T-cell (primary cell): ENCODE measurements at regions not wholly inside any gene's neighbourhood (a gene's known extent, or its start where the extent isn't known, plus 50 kb on each side); places are given as distances from the start of the nearest gene placed in this dataset.

Experiments
- ATAC-seq, 4 experiments: fragments of 200-7000 bp in 3 of 4; fragments of 150-1000 bp in 1 of 4; cut with Tn5 transposase; replicated peaks in 1 of 4; 1 replicate in 3 of 4; 2 replicates in 1 of 4; pipeline ENCODE4 v1.10.0; 2021; ENCODE audit warnings: moderate library complexity in 3 of 4, mild to moderate bottlenecking in 2 of 4, moderate number of reproducible peaks in 1 of 4
- CTCF ChIA-PET, 2 donors: fragments of 300-600 bp; sonication (Branson Sonifier 250); formaldehyde crosslinking; loops; one replicate each; lab custom pipeline; 2022; ENCODE audit warnings: antibody characterized with exemption in 2 of 2; lab: Charles Lee
- POLR2A ChIA-PET, 2 donors: fragments of 300-600 bp; sonication (Branson Sonifier 250); formaldehyde crosslinking; loops; one replicate each; lab custom pipeline; 2022; ENCODE audit warnings: antibody characterized with exemption in 2 of 2; lab: Charles Lee
- DNase-seq, 35 experiments: peaks; one replicate each; pipeline versions ENCODE4 v3.0.0 to v3.0.0-alpha.2; 2013 to 2023
- H3K27ac ChIP-seq: one replicate; pipeline ENCODE4 v1.5.1; 2013; ENCODE audit warnings: low read length
- H3K27me3 ChIP-seq, 2 experiments: replicated peaks in 1 of 2; 1 replicate in 1 of 2; 2 replicates in 1 of 2; pipeline versions ENCODE4 v1.6.1 to v1.7.0; 2013; ENCODE audit warnings: low read length in 1 of 2, mixed read lengths in 1 of 2; ENCODE audit not compliant: control insufficient read depth in 2 of 2, insufficient read depth in 2 of 2; ENCODE audit errors: extremely low read depth in 1 of 2
- H3K36me3 ChIP-seq, 2 donors: 1 replicate in 1 of 2; 2 replicates in 1 of 2; pipeline versions ENCODE4 v1.6.1 to v1.7.0; 2013; ENCODE audit warnings: low read length in 1 of 2; ENCODE audit not compliant: control insufficient read depth in 2 of 2, insufficient read depth in 1 of 2; ENCODE audit errors: extremely low read depth in 1 of 2
- H3K4me1 ChIP-seq, 2 experiments: 1 replicate in 1 of 2; 2 replicates in 1 of 2; pipeline versions ENCODE4 v1.6.1 to v1.7.0; 2013; ENCODE audit warnings: low read length in 2 of 2, mixed read lengths in 1 of 2; ENCODE audit not compliant: insufficient read depth in 2 of 2, control insufficient read depth in 1 of 2; ENCODE audit errors: extremely low read depth in 1 of 2
- H3K4me3 ChIP-seq, 2 donors: 1 replicate in 1 of 2; 2 replicates in 1 of 2; pipeline versions ENCODE4 v1.5.1 to v1.7.0; 2013; ENCODE audit warnings: mild to moderate bottlenecking in 2 of 2, low read length in 1 of 2, moderate library complexity in 1 of 2; ENCODE audit not compliant: control insufficient read depth in 1 of 2; ENCODE audit errors: extremely low read depth in 1 of 2
- H3K9me3 ChIP-seq: 2 replicates; pipeline ENCODE4 v1.7.0; 2013
- H3K27ac Mint-ChIP-seq, 2 donors: one replicate each; pipeline ENCODE4 v1.8.0; 2020 to 2021; ENCODE audit warnings: mild to moderate bottlenecking in 2 of 2, mixed read lengths in 2 of 2
- H3K27me3 Mint-ChIP-seq, 2 donors: one replicate each; pipeline ENCODE4 v1.8.0; 2021 to 2022; ENCODE audit warnings: mixed read lengths in 2 of 2
- H3K36me3 Mint-ChIP-seq: one replicate; pipeline ENCODE4 v1.8.0; 2021; ENCODE audit warnings: mixed read lengths
- H3K4me1 Mint-ChIP-seq, 3 donors: one replicate each; pipeline ENCODE4 v1.8.0; 2020 to 2022; ENCODE audit warnings: mixed read lengths in 3 of 3, mild to moderate bottlenecking in 1 of 3
- H3K4me3 Mint-ChIP-seq, 3 donors: one replicate each; pipeline ENCODE4 v1.8.0; 2020 to 2022; ENCODE audit warnings: mild to moderate bottlenecking in 3 of 3, mixed read lengths in 3 of 3, moderate library complexity in 3 of 3
- H3K9me3 Mint-ChIP-seq, 3 donors: one replicate each; pipeline ENCODE4 v1.8.0; 2020 to 2022; ENCODE audit warnings: mixed read lengths in 3 of 3
- WGBS: methylation state at CpG from one replicate; pipeline ENCODE4 v1.1.5; 2013; ENCODE audit warnings: missing lambda C conversion rate; ENCODE audit not compliant: insufficient coverage; 5-methylcytosine and 5-hydroxymethylcytosine counted together

DNA sequence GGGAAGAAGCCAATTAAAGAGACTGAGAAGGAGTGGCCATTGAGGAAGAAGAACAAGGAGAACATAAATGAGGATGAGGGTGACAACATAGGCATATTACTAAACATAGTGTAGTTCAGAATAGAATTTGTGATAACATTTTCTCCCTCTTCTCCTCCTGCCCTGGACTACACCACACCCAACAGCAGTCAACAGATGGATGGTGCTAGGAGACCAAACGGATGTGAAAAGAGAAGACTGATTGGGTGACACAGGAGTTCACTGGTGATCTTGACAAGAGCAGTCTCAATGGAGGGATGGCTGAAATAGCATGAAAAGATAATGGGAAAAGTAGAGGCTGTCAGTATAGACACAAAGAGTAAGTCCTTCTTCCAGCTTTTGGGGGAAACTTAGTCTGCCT lies 226.5 kb upstream of the FGF13 start:
- H3K9me3 Mint-ChIP-seq, result no peaks in the 10 kb centered on the region
- no peaks in the 10 kb centered on the region for H3K9me3 ChIP-seq
- no CpG with 5 or more reads among the region's 1 CpG for WGBS
- H3K4me1 Mint-ChIP-seq, result no peaks in the 10 kb centered on the region
- no peaks in the 10 kb centered on the region for H3K27me3 ChIP-seq
- ChIA-PET POLR2A (no interaction called here), CTCF (no interaction called here)
- H3K27ac ChIP-seq, result no peak overlapping the region
- H3K4me3 ChIP-seq, result no peak overlapping the region
- no peaks in the 10 kb centered on the region for H3K36me3 ChIP-seq
- H3K27ac Mint-ChIP-seq, result no peak overlapping the region
- peaks cover 0 to 3% of the 10 kb centered on the region in 2 donors for H3K27me3 Mint-ChIP-seq
- H3K4me1 ChIP-seq, result no peaks in the 10 kb centered on the region
- H3K4me3 Mint-ChIP-seq, result no peak overlapping the region
- no peak for DNase-seq
- ATAC-seq, result no peak
- no peaks in the 10 kb centered on the region for H3K36me3 Mint-ChIP-seq

DNA sequence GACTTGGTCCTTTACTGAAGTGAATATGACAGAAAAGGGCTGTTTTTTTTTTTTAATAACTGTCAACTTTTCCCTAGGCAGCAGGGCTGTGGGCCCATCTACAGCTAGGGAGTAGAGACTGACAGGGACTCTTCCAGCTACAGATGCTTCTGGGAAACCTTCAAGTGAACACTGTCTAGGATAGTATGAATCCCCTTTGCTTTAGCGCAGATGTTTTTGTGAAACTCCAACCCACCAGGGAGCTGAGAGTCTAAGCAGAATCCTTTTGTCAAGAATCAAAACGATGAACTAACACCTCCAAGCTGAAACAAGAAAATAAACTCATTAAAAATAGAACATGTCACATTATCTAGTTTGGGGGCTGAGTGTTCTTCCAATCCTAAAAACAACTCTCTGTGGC lies 219.7 kb upstream of the FGF13 start:
- Histone ChIP-seq H3K36me3 (no peaks in the 10 kb centered on the region), H3K4me3 (no peak overlapping the region), H3K27ac (no peak overlapping the region), H3K9me3 (no peaks in the 10 kb centered on the region), H3K27me3 (no peaks in the 10 kb centered on the region), H3K4me1 (no peaks in the 10 kb centered on the region)
- Mint-ChIP-seq H3K4me1 (no peaks in the 10 kb centered on the region), H3K36me3 (no peaks in the 10 kb centered on the region), H3K4me3 (no peak overlapping the region), H3K27me3 (peaks cover 0 to 14% of the 10 kb centered on the region in 2 donors), H3K9me3 (no peaks in the 10 kb centered on the region), H3K27ac (no peak overlapping the region)
- DNase-seq (no peak), ATAC-seq (no peak)
- ChIA-PET CTCF (no interaction called here), POLR2A (no interaction called here)
- no CpG with 5 or more reads among the region's 2 CpGs for WGBS

DNA sequence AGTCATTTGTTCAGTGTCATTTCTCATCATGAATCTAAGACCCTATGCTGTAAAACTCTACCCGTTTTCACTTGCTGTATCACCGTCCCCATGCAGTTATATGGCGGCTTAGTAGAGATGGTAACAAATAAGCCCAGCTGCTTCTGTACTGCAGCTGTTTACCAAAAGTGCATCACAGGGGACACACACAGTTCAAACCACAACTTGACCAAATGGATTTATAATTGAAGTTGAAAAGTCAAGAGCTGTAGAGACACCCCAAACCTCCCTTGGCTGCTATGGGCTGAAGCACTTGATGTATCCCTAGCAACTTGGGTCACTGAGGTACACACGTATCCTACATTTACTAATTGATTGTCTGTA lies 219.0 kb upstream of the FGF13 start:
- Histone ChIP-seq H3K36me3 (no peaks in the 10 kb centered on the region), H3K27ac (no peak overlapping the region), H3K4me1 (no peaks in the 10 kb centered on the region), H3K9me3 (no peaks in the 10 kb centered on the region), H3K4me3 (no peak overlapping the region), H3K27me3 (no peaks in the 10 kb centered on the region)
- ChIA-PET POLR2A (no interaction called here), CTCF (no interaction called here)
- Mint-ChIP-seq H3K36me3 (no peaks in the 10 kb centered on the region), H3K9me3 (no peaks in the 10 kb centered on the region), H3K4me3 (no peak overlapping the region), H3K27me3 (peaks cover 0 to 14% of the 10 kb centered on the region in 2 donors), H3K4me1 (no peaks in the 10 kb centered on the region), H3K27ac (no peak overlapping the region)
- no peak for DNase-seq
- WGBS, result no CpG with 5 or more reads among the region's 4 CpGs
- no peak for ATAC-seq

DNA sequence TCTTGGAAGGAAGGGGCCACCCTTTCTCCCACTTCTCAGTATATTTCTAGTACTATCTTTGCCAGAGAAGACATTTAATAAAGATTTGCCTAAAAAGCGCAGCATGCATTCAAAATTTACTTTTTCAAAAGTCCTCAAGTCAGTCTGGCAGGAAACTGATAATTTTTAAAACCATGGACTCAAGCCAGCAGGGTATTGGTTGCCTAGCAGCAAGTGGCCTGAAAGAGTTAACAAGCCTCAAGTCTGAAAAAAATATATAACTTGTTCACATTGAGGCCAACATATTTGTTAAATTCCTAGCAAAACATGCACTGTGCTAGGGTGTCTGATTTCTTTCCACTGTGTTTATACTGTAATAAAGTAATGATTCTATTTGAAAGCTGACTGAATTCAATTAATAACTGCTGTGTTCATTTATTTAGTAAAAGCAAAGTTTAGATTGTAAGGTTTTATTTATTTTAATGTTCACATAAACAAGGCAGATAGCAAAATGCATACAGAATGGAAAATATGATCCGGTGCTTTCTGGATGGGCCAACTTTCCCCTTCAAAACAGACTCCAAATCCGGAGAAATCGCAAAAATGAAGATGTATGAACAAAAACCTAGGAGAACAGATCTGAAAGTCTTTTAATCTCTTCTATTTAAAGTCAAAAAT lies 218.5 kb upstream of the FGF13 start:
- Histone ChIP-seq H3K9me3 (no peaks in the 10 kb centered on the region), H3K4me1 (no peaks in the 10 kb centered on the region), H3K27me3 (no peaks in the 10 kb centered on the region), H3K36me3 (no peaks in the 10 kb centered on the region), H3K27ac (no peak overlapping the region), H3K4me3 (no peak overlapping the region)
- no peaks in the 10 kb centered on the region for H3K36me3 Mint-ChIP-seq
- no peak overlapping the region for H3K27ac Mint-ChIP-seq
- ATAC-seq, result no peak
- H3K9me3 Mint-ChIP-seq, result no peaks in the 10 kb centered on the region
- POLR2A ChIA-PET, result no interaction called here
- no CpG with 5 or more reads among the region's 4 CpGs for WGBS
- no peak for DNase-seq
- CTCF ChIA-PET, result no interaction called here
- H3K4me1 Mint-ChIP-seq, result no peaks in the 10 kb centered on the region
- H3K4me3 Mint-ChIP-seq, result no peak overlapping the region
- peaks cover 0 to 14% of the 10 kb centered on the region in 2 donors for H3K27me3 Mint-ChIP-seq

DNA sequence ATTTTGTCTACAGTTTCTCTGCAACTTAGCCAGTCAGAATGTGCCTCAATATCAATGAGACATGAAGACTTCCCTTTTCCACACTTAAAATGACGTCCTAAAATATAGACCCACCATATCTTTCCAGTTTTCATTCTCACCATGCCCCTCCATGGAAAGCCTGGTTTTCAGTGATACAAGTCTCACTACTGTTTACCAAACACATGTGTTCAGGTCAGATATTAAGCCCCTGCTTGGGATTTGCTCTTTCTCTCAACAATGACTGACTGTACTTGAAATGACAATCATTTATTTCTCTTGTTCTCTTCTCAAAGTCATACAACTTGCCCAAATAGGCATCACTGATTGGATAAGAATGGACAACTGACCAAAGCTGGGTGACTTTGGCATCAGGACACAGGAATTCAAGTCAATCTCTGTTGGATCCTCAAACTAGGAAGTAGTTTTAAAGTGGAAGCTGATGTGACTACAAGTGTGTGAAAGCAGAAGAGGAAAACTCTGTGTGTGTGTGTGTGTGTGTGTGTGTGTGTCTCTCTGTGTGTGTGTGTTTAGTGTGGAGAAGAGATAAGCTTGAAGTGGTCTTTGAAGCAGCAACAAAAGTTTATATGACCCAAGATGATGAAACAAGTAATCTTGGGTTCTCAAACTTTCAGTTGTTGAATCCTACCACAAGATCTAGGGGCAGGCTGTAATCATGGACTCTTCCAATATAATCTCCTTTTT lies 217.4 kb upstream of the FGF13 start:
- POLR2A ChIA-PET, result no interaction called here
- Histone ChIP-seq H3K27me3 (no peaks in the 10 kb centered on the region), H3K9me3 (no peaks in the 10 kb centered on the region), H3K4me3 (no peak overlapping the region), H3K4me1 (no peaks in the 10 kb centered on the region), H3K36me3 (no peaks in the 10 kb centered on the region), H3K27ac (no peak overlapping the region)
- Mint-ChIP-seq H3K9me3 (no peaks in the 10 kb centered on the region), H3K27me3 (peaks cover 0 to 14% of the 10 kb centered on the region in 2 donors), H3K36me3 (no peaks in the 10 kb centered on the region), H3K4me1 (no peaks in the 10 kb centered on the region), H3K4me3 (no peak overlapping the region), H3K27ac (no peak overlapping the region)
- ATAC-seq (no peak), DNase-seq (no peak)
- CTCF ChIA-PET, result no interaction called here
- WGBS, result 14% methylated on average over 1 of the region's 1 CpG

DNA sequence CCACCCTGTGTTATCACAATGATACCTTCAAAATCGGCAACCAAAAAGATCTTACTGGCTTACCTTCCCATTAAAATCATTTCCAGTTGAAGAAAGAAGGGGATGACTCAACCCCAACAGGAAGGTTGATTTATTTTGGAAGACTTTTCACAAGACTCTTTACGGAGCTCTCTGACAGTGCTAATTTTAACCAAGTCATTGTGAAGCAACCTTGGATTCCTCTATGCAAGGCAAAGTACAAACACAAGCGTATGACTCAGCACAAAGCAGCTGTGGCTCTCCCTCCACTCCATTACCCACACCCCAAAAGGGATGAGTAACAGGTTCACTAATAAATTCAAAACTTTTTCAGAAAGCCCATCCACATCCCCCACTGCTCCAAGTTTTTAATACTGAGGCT lies 213.8 kb upstream of the FGF13 start:
- Mint-ChIP-seq H3K36me3 (no peaks in the 10 kb centered on the region), H3K27ac (no peak overlapping the region), H3K27me3 (peaks cover 0 to 35% of the 10 kb centered on the region in 2 donors), H3K9me3 (no peaks in the 10 kb centered on the region), H3K4me1 (no peaks in the 10 kb centered on the region), H3K4me3 (no peak overlapping the region)
- POLR2A ChIA-PET, result no interaction called here
- no peaks in the 10 kb centered on the region for H3K9me3 ChIP-seq
- H3K4me1 ChIP-seq, result no peaks in the 10 kb centered on the region
- CTCF ChIA-PET, result no interaction called here
- no peaks in the 10 kb centered on the region for H3K36me3 ChIP-seq
- no peak overlapping the region for H3K4me3 ChIP-seq
- ATAC-seq (no peak), DNase-seq (no peak)
- no peak overlapping the region for H3K27ac ChIP-seq
- 67% methylated on average over 1 of the region's 3 CpGs for WGBS
- H3K27me3 ChIP-seq, result no peaks in the 10 kb centered on the region
